Endometrium (tissue), 2 donors: ENCODE measurements at regions not wholly inside any gene's neighbourhood (a gene's known extent, or its start where the extent isn't known, plus 50 kb on each side); places are given as distances from the start of the nearest gene placed in this dataset.
"Not testable (repeated sequence)": the region's sequence is repeated elsewhere in the genome, so short reads cannot be mapped to it uniquely, and the experiment has no call there.

Experiments
- FAIRE-seq: peaks from 2 replicates; lab custom pipeline; 2012; peaks lifted over from hg19 to GRCh38; lab: Jason Lieb, UNC
- donor health status: control.
- donor health status: control.

DNA sequence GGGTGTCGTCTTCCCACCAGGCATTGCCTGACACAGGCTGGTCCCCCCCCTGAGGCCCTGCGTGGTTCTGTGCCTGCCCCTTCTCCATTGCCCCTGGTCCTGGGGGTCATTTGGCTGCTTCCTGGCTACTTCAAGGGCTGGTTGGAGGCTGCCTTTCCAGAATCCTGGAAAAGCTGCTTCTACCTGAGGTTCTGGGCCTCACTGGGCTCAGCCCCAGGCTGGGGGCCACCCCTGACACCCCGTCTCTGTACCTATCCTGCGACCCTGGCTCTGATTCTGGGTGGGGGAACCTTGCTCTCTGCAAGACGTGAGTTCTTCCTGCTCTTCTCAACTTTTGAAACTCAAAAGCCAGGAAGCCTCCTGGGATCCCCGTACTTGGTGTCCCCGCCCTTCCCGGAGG lies 149.3 kb upstream of the PTPN1 start:
- no peak for FAIRE-seq

DNA sequence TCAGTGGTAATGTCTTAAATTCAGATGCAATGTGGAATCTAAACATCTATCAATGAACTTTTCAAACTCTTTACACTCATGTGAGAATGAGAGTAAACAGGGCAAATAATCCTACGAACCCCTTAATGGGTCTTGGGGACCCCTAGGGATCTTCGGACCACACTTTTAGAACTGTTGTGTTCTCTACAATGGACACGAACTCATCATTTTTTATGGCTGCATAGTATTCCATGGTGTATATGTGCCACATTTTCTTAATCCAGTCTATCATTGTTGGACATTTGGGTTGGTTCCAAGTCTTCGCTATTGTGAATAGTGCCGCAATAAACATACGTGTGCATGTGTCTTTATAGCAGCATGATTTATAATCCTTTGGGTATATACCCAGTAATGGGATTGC lies 148.0 kb upstream of the PTPN1 start:
- not testable (repeated sequence) for FAIRE-seq

DNA sequence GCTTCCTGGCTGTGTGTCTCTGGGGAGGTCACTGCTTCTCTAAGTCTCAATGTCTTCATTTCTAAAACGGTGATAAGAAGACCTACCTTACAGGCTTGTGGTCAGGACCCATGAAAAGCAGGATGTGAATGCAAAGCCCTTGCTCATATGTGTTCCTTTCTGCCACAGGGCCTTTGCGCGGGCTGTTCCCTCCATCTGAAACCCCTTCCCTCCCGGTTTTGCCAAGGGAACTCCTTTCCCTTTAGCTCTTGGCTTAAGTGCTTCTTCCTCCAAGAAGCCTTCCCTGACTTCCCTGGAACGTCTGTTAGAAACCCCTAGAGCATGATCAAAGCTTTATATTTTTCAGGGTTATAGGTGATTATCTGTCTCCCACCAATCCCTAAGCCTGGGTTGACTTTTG lies 147.2 kb upstream of the PTPN1 start:
- no peak for FAIRE-seq

DNA sequence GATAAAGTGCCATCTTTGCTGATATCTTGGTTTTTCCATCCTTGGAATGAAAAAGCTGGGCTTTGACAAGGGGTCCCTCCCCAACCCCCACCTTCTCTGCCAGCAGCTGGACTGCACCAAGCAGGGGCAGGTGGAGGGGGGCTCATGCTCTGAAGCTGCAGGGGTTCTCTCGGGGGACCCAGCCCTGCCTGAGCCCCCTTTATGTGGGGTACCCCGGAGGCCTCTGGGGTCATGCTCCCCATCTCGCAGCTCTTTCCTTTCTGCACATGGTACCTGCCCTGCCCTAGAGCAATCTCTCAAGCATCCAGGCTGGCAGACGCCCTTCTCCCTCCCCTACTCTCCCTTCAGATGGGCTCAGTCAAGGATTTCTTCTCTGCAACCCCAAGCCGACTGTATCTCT lies 146.7 kb upstream of the PTPN1 start:
- FAIRE-seq, result no peak

DNA sequence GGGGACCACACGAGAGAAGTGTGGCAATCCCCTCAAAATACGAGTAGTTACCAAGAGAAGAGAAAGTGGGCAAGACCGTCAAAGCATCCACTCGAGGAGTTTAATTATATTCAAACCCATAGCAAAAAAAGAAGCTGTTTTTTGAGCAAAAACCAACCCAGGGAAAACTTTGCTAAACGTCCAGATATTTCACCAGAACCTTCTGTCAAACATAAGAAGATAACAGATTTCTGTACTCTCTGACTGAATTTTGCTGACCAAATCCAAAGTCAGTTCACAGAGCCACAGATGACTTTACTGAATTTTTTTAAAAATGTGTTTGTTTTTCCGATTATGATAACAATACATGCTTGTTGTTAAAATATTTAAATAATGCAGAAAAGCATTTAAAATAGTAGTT lies 145.6 kb upstream of the PTPN1 start:
- no peak for FAIRE-seq

DNA sequence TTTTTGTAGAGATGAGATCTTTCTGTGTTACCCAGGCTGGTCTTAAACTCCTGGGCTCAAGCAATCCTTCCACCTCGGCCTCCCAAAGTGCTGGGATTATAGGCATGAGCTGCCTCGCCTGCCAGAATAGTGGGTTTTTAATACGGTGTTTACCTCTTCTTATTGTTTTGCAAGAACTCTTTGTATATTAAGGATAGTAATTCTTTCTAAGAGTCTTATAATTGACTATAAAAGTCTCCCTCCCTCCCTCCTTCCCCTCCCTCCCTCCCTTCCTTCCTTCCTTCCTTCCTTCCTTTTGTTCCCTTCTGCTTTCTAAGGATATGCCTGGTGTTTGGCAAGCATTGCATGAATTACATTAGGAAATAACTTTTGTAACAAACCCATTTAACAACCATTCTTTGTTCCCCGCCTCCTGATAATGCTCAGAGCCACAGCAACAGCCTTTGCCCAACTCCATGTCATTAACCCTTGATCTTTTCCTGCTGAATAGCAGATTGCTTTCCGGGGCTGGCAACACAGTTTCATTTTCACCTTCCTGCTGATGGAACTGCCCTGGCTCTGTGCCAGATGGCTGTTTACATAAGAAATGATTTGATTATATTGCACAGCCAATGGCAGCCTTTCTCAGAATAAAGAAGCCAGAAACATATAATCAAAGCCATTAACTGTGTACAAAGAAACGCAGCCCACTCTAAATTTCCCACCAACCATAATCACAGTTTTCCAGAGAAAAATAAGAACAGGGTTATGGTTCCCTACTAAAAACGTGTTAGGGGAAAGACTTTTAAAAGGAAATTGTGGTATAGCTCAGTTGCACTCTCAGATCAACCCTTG lies 143.7 kb upstream of the PTPN1 start:
- FAIRE-seq, result no peak

DNA sequence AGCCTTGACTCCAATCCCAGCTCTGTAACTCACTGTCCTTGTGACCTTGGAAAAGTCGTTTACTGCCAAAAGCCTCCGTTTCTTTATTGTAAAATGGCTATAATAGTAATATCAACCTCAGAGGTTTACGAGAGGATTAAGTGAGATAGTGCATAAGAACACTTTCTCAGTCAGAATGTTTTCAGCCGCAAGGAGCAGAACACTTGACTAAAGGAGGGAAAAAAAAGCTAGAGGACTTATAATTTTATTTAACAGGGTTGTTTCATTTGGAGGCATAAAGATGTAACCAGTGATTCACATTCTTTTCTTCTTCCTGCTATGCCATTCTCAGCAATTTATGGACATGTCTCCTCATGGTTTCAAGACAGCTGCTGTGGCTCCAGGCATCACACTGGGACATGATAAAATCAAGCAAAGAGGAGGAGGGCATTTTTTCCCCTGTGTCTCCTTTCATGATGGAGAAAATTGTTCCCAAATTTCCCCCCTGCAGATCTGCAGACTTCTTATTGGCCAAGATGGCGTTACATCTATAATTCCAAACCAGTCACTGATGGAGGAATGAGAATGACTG lies 143.0 kb upstream of the PTPN1 start:
- no peak for FAIRE-seq

DNA sequence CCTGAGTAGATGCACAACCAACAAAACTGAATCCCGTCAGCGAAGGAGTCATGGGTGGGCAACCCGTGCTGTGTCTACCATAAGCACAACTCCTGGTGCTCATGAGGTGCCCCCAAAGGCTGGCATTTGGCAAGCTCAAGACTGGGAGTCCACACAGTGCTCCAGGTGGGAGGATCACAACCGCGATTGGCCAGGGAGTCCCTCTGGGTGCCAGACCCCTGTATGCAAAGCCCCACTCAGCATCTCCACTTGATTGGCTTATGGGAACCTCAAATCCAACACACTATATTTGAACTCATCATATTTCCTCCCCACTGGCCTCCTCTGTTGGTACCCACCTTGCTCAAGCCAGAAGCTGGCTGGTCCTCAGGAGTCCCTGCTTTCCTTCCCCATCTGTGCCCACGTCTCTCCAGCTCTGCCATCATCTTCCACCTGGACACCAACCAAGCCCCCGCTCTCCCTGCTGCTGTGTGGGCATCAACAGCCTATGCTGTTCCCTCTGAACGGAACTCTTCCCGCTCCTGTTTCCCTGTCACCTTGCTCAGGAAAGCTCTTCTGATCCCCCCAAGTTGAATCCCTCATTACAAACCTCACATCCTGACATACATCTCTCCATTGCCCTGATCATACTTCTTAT lies 142.3 kb upstream of the PTPN1 start:
- no peak for FAIRE-seq

DNA sequence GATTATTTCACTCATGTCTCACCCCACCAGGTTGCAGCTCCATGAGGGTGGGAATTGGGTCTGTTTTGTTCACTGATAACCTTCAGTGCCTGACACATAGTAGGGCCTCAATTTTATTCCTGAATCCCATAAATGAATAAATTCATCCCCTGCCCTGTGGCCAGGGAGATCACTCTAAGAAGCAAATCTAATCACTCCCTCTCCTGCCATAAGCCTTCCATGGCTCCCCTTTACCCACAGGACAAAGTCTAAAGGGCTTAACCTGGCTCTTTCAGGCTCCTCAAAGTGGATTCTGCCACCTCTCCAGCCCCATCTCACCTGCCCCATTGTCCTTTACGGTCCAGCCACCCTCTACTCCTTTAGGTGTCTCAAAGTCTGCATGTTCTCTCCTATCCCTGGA lies 141.8 kb upstream of the PTPN1 start:
- FAIRE-seq, result no peak

DNA sequence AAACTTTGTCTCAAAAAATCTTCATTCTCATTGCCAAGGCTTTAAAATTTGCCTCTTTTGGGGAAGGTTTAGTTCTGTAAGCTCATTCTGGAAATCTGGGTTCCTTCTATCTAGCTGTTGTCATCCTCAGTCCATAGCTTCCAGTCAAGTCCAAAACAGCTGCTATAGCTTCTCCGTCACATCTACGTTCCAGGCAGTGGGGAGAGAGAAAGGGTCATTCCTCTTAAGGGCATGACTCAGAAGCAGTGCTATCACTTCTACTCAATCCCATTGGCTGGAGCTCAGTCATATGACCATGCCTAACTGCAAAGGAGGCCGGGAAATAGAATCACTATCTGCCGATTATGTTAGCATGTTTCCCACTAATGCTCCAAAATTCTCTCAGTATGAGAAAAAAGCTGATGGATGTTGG lies 141.4 kb upstream of the PTPN1 start:
- no peak for FAIRE-seq

DNA sequence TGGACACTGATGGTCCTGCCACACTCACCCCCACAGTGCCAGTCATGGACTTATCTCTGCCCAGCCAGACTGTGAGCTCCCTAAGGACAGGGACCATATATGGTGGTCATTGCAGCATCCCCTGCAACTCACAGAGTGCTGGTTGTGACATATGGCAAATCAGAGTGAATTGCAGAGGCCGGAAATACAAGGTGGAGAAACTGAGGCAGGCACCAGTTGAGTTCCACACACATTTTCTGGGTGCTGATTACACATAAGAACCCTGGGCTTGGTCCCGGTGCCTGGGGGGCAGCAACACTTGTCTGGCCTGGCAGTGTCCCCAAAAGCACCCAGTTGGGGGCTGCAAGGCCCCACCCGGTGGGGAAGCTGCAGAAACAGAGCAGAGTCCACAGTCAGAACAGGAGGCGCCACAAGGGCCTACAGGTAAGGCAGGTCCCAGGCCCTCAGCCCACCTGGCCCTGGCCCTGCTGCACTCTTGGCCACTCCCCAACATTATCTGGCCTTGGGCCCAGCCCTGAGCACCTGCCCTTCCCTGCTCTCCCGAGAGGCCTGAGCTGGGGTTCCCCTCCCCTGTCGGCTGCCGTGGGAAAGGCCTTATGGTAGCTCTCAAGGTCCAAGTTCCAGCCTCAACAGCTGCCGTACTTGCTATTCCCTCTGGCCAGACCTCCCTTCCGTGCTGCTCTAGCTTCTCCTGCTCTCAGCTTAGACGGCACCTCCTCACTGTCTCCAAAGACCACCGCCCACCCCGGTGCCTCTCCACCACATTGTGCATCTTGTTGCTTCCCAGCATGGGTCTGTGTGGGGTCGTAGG lies 140.8 kb upstream of the PTPN1 start:
- no peak for FAIRE-seq

DNA sequence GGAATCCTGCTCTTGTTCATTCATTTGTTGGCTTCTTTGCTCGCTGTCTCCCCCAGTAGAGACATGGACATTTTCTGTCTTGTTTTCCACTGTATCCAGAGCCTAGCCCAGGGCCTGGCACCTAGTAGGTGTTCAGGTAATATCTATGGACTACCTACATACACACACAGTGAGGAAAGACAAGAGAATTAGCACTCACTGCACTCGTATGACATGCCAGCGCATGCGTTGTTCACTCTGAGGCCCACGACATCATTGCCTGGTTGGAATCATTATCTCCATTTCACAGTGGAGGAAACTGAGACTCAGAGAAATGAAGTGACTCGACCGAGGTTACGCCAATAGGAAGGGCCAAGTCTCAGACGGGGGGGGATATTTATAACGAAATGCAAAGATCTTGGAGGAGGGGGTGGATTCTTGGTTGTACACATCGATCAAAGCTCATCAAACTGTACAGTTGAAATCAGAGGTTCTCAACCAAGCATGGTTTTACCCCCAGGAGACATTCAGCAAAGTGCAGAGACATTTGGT lies 140.1 kb upstream of the PTPN1 start:
- FAIRE-seq, result no peak

DNA sequence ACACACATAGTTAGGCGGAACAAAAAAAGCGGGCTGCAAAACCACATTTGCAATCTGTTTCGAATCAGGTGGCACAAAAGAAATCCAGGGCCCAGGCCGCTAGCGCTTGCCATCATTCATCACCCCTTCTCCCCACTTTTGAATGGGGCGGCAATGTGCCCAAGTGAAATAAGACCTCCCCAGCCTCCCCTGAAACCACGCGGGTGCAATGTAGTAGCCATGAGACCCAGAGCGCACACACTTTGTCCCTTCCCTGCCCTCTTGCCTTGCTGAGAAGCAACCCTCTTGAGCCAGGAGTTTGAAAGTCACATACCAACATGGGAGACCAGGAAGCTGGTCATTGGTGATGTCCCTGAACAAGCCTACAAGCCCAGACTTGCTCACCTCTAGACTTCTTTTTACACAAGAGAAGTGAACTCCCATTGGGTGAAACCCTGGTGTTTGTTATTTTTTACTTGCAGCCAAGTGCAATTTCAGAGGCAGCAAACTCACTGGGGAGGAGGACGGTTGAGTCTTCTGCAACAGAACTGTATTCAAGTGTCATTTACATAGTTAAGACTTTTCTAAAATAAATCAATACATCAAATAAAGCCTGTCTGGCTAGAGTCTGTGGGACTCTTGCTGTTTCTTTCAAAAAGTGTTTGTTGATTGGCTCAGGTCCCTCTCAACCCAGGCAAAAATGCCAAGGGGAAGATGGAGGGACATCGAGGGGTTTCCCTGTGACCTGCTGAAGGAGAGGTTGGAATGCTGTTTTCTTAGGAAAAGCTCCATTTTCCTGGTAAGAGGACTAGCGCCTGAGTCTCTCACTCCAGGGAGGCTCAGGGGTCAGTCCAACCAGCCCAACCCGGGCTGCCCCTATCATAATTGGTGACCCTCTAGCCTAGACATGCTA lies 138.1 kb upstream of the PTPN1 start:
- FAIRE-seq, result no peak

DNA sequence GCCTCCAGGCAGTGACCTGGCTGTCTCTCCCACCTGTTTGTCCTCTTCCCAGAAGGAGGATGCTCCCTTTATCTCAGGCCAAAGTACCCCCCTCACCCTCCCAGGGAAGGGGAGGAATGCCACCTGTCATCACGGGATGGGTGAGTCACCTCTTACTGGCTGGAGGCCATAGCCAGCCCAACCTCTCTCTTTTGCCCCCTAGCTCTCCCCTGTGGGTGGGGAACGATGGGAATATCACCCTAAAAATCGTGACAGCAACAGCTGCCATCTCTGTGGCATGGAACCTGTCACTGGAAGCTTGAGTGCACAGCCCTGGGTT lies 137.5 kb upstream of the PTPN1 start:
- FAIRE-seq, result no peak

DNA sequence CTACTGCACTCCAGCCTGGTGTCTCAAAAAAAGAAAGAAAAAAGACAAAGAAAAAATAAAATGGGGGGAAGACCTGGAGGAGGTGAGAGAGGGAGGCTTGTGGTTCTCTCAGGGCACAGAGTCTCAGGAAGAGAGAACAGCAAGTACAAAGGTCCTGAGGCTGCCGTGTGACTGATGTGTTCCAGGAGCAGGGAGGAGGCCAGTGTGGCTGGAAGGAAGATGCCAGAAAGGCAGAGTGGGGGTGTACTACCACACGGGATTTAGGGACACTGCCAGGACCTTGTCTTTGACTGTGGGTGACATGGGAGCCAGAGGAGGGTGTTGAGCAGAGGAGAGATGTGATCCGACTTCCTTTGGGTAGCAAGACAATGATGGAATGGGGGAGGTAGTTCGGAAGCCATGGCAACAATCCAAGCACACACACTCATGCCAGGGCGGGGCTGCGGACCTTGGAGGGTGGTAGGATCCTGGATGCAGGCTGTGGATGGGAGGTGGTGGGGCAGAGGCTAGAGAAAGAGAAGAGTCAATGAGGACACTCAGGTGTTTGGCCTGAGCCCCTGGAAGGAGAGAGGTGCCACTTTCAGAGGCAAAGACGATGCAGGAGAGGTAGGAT lies 136.4 kb upstream of the PTPN1 start:
- no peak for FAIRE-seq

DNA sequence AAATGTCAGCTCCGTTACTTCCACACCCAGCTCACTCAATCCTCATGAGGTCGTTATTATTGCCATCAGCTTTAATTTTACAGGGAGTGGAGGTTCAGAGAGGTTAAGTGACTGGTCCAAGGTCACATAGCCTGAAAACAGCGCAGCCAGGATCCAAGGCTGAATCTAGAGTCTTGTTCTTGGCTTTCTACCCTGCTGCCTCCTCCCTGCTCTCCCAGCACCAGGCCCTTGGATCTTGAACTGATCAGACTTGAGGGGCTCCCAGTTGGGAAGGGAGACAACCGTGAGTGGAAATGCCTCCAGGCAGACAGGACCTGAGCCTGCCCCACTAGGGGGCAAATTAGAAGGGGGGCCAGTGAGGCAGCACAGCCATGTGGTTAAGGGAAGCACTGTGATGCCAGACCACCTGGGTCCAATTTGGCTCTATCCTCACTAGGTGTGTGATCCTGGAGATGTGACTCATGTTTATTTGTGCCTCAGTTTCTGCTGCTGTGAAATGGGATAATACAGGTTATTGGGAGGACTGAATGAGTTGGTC lies 135.6 kb upstream of the PTPN1 start:
- no peak for FAIRE-seq

DNA sequence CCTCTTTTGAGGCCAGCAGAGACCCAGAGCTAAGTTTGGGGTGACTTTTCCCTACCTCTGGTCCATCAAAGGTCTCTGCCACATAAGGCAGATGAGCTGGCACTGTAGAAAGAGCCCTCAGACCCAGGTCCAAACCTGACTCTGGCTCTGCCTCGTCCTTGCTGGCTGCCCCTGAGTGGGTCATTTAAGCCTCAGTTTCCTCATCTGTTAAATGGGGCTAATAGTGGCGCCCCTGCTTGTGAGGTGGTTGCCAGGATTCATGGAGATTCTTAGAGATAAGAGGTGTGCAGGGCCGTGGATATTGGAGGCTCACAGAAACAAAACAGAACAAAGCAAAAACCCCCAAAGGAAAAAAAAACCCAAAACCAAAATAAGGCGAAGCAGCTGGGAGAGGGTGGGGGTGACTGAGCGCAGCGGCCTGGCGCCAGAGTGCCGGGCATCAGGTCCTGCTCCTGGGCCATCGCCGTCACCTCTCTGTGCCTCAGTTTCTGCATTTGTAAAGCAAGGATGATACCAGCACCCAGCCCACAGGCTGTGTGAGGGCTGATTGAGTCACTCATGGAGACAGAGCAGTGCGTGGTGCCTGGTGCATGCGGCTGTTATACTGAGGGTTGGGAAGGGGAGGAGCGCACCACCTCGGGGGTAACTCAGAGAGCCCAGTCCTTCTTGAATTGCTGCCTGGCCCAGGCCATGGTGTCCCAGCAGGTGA lies 133.8 kb upstream of the PTPN1 start:
- no peak for FAIRE-seq

DNA sequence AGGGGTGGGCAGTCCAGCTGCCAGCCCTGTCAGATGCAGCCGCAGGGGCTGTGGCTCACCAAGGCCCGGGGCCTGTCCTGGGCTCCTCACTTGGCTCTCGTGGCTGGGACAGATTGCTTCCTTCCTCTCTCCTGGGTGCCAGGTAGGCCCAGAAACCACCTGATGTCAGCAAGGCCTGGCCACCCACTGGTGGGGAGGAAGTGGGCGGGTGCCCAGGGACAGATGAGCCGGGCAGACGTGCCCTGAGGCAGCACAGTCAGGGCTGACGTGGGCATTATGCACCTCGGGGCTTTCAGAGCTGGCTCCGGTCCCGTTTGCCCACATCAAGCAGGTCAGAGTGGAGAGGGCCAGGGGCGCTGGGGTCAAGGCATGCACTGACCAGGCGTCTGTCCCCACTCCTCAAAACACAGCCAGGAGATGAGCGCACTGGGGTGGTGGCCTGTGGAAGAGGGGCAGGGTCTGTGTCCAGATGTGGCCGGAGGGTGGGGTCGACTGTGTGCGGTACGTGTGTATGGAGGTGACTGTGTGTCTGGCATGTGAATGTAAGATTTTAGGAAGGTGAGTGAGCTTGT lies 133.2 kb upstream of the PTPN1 start:
- FAIRE-seq, result no peak

DNA sequence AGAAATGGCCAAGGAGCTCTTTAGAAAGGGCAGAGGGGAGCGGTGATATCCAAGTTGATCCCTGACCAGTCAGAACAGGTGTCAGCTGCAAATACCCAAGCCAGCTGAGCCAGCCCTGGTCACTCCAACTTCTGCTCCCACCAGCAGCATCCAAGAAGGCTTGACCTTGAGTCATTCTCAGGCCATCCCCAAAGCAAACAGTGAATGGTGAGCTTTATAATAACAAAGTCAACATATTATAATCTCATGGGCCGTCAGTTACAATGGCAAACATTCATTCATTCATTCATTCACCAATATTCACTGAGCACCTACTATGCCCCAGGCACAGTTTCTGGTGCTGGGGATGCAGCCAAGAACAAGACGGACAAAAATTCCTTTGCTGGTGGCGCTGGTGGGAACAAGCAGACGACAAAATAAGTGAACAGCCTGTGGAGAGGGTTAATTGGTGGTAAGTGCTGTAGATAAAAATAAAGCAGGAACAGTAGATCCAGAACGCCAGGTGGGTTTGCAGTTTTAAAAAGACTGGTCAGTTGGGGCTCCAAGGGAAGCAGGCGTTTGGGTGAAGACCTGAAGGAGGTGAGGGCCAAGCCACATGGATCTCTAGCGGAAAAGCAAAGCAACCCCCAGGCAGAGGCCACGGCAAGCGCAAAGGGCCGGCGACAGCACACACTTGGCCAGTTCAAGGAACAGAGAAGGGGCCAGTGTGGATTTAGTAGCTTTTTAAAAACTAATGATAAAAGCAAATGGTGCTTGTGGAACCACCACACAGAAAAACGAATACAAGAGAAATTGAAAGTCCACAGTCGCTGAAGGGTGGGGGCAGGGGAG lies 131.8 kb upstream of the PTPN1 start:
- FAIRE-seq, result no peak
